SH-SY5Y (cell line): ENCODE measurements at regions not wholly inside any gene's neighbourhood (a gene's known extent, or its start where the extent isn't known, plus 50 kb on each side); places are given as distances from the start of the nearest gene placed in this dataset.

Experiments
- GATA2 ChIP-seq: IDR thresholded peaks from 2 replicates; pipeline ENCODE4 v1.6.1; 2011; ENCODE audit warnings: mild to moderate bottlenecking, low read depth, low read length
- GATA3 ChIP-seq: IDR thresholded peaks from 2 replicates; pipeline ENCODE4 v1.6.1; 2011; ENCODE audit warnings: low read depth, mild to moderate bottlenecking, low read length, moderate library complexity

DNA sequence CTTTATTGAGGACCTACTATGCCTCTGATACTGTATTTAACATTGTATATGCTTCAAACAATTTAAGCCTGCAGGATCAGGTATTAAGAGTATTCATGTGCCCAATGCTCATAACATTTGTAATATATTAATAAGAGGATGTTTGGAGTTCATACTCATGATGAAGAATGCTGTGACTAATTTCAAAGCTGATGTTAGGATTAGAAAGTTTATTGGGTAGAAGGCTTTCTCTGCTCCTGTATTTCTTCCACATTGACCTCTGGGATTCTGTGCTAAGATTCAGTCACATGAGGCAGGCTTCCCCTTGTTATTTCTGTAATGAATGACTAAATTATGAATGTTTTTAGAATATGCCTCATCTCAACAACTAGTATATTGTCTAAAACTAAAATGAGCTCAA lies 456.4 kb downstream of the NFIB start:
- TF ChIP-seq GATA3 (no peak), GATA2 (no peak)
